Colonic mucosa (tissue), 4 donors: ENCODE measurements at regions not wholly inside any gene's neighbourhood (a gene's known extent, or its start where the extent isn't known, plus 50 kb on each side); places are given as distances from the start of the nearest gene placed in this dataset.

Source experiments
- DNase-seq: peaks from one replicate; pipeline ENCODE4 v3.0.0-alpha.2; 2020
- H3K27ac ChIP-seq: fragments of 200-600 bp; one replicate; pipeline ENCODE4 v1.8.0; 2021
- H3K27me3 ChIP-seq: fragments of 200-600 bp; one replicate; pipeline ENCODE4 v1.8.0; 2021
- H3K36me3 ChIP-seq: fragments of 200-600 bp; one replicate; pipeline ENCODE4 v1.8.0; 2021
- H3K4me1 ChIP-seq: fragments of 200-600 bp; one replicate; pipeline ENCODE4 v1.8.0; 2021; ENCODE audit warnings: mild to moderate bottlenecking
- H3K4me3 ChIP-seq: fragments of 200-600 bp; one replicate; pipeline ENCODE4 v1.8.0; 2021
- H3K9ac ChIP-seq, 2 donors: one replicate each; pipeline ENCODE4 v1.7.0; 2013; ENCODE audit warnings: control low read depth in 2 of 2, low read depth in 2 of 2, low read length in 2 of 2
- H3K9me3 ChIP-seq: fragments of 200-600 bp; one replicate; pipeline ENCODE4 v1.8.0; 2021
- intact Hi-C: fragments of 100-400 bp; cut with DNase I; formaldehyde crosslinking; loops from one replicate; pipeline ENCODE4 v1.14.1; 2022
- TF ChIP-seq, protein P1 (sequence below): fragments of 200-600 bp; IDR thresholded peaks from one replicate; pipeline ENCODE4 v1.8.0; 2022; ENCODE audit warnings: antibody characterized with exemption, mild to moderate bottlenecking
- donor health status: healthy.
- donor health status: DM: no; HTN: no; CAD: no.
- donor health status: DM: no; HTN: no; CAD: no.

DNA sequence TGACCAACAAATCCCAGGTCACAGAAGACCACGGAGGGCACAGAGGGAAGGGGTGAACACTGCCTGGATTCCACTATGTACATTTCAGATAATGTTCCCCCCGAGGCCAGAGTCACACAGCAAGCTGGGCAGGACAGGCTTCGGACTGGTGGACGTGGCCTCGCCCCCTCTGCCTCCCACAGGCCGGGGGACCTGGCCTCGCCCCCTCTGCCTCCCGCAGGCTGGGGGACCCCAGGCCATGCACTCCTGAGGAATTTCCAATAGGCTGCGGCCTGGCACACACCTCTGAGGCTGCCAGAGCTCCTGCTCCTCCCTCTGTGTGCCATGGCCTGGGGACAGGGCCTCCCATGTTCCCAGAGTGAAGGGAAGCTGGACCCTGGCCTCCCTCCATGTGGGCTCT lies 1352.8 kb downstream of the BRD1 start:
- no peaks in the 10 kb centered on the region for H3K27me3 ChIP-seq
- no peak for DNase-seq
- TF ChIP-seq, protein P1, sequence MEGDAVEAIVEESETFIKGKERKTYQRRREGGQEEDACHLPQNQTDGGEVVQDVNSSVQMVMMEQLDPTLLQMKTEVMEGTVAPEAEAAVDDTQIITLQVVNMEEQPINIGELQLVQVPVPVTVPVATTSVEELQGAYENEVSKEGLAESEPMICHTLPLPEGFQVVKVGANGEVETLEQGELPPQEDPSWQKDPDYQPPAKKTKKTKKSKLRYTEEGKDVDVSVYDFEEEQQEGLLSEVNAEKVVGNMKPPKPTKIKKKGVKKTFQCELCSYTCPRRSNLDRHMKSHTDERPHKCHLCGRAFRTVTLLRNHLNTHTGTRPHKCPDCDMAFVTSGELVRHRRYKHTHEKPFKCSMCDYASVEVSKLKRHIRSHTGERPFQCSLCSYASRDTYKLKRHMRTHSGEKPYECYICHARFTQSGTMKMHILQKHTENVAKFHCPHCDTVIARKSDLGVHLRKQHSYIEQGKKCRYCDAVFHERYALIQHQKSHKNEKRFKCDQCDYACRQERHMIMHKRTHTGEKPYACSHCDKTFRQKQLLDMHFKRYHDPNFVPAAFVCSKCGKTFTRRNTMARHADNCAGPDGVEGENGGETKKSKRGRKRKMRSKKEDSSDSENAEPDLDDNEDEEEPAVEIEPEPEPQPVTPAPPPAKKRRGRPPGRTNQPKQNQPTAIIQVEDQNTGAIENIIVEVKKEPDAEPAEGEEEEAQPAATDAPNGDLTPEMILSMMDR = no peak
- no peaks in the 10 kb centered on the region for H3K4me1 ChIP-seq
- H3K9me3 ChIP-seq = no peaks in the 10 kb centered on the region
- H3K36me3 ChIP-seq = no peaks in the 10 kb centered on the region
- intact Hi-C loops = no loop called here
- H3K27ac ChIP-seq = no peak overlapping the region
- no peak overlapping the region for H3K9ac ChIP-seq
- no peak overlapping the region for H3K4me3 ChIP-seq

DNA sequence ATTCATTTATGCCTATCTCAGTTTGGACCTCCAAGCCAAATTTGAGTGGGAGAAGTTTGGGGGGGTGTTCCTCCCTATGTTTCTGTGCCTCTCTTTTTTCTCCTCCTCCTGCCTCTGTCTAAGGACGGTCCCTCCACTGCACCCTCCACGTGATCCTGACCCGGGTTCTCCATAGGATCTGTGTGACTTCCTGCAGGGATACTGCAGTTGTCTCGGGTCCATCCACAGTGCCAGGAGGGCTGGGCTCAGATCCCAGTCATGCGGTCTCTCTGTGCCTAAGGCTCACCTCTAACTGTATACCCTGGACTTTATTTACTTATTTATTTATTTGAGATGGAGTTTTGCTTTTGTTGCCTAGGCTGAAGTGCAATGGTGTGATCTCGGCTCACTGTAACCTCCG lies 1354.5 kb downstream of the BRD1 start:
- H3K9ac ChIP-seq = no peak overlapping the region
- H3K9me3 ChIP-seq = no peaks in the 10 kb centered on the region
- DNase-seq = no peak
- H3K36me3 ChIP-seq = no peaks in the 10 kb centered on the region
- H3K27me3 ChIP-seq = no peaks in the 10 kb centered on the region
- H3K4me1 ChIP-seq = no peaks in the 10 kb centered on the region
- no peak overlapping the region for H3K4me3 ChIP-seq
- intact Hi-C loops = no loop called here
- no peak overlapping the region for H3K27ac ChIP-seq
- TF ChIP-seq, protein P1 = no peak

GRCh38 chr22:48464246-48464645 lies 1363.4 kb downstream of the BRD1 start:
- Histone ChIP-seq H3K27ac (no peak overlapping the region), H3K9ac (no peak overlapping the region), H3K4me3 (no peak overlapping the region), H3K4me1 (no peaks in the 10 kb centered on the region), H3K9me3 (no peaks in the 10 kb centered on the region), H3K27me3 (no peaks in the 10 kb centered on the region), H3K36me3 (no peaks in the 10 kb centered on the region)
- DNase-seq = no peak
- TF ChIP-seq, protein P1 = no peak
- intact Hi-C loops = no loop called here

- Histone ChIP-seq H3K27ac (no peak overlapping the region), H3K27me3 (no peaks in the 10 kb centered on the region), H3K36me3 (no peaks in the 10 kb centered on the region), H3K9ac (no peak overlapping the region), H3K4me3 (no peak overlapping the region), H3K4me1 (no peaks in the 10 kb centered on the region), H3K9me3 (no peaks in the 10 kb centered on the region)
- DNase-seq = no peak
- TF ChIP-seq, protein P1 = no peak
- intact Hi-C loops = no loop called here
Observed at GRCh38 chr22:48459859-48460823, 1367.5 kb downstream of the BRD1 start.

GRCh38 chr22:48459259-48459658 lies 1368.4 kb downstream of the BRD1 start:
- no peak overlapping the region for H3K27ac ChIP-seq
- H3K27me3 ChIP-seq = no peaks in the 10 kb centered on the region
- no peak overlapping the region for H3K4me3 ChIP-seq
- H3K36me3 ChIP-seq = no peaks in the 10 kb centered on the region
- H3K9me3 ChIP-seq = no peaks in the 10 kb centered on the region
- intact Hi-C loops = no loop called here
- no peaks in the 10 kb centered on the region for H3K4me1 ChIP-seq
- DNase-seq = no peak
- no peak overlapping the region for H3K9ac ChIP-seq
- TF ChIP-seq, protein P1 = no peak
